ENCODE measurements at regions not wholly inside any gene's neighbourhood (a gene's known extent, or its start where the extent isn't known, plus 50 kb on each side); places are given as distances from the start of the nearest gene placed in this dataset.

GRCh38 chrX:933611-934010 is 278.8 kb downstream of the CRLF2 start (continued):
- no peak for TF ChIP-seq CEBPZ (IDR thresholded peaks at IDR 0.05; ENCODE audit: borderline replicate concordance, low read depth, low read length)
- no peak for TF ChIP-seq SOX6 (IDR thresholded peaks at IDR 0.05)
- no peak for TF ChIP-seq U2AF1 (optimal IDR thresholded peaks at IDR 0.05; ENCODE audit: low read depth, low read length)

GRCh38 chrX:928606-929005 is 283.8 kb downstream of the CRLF2 start:
- H2AFZ ChIP-seq (ENCODE audit: low read depth, low read length), result no peak overlapping the region
- H3K9me3 ChIP-seq (replicated peaks; ENCODE audit: control insufficient read depth, insufficient read depth, low read depth, low read length), result no peaks in the 10 kb centered on the region; the same call in 1 of the 2 replicates
- ChIA-PET POLR2A (no interaction called here), CTCF (ENCODE audit: low intra/inter-chr PET ratio) (no interaction called here)
- ATAC-seq (no peak), DNase-seq (ENCODE audit: extremely low read depth in 1 of 4, low spot score in 3 of 4) (no peak), FAIRE-seq (no peak)
- H3K79me2 ChIP-seq (ENCODE audit: control insufficient read depth, insufficient read depth, low read length), result no peaks in the 10 kb centered on the region
- WGBS (ENCODE audit: insufficient coverage, low coverage, missing lambda C conversion rate), result 59% methylated on average over 4 of the region's 4 CpGs
- no peak overlapping the region for H3K9ac ChIP-seq (ENCODE audit: insufficient read depth in 1 of 2, low read depth in 2 of 2, low read length in 2 of 2)
- in situ Hi-C loops (cut with MboI), result no loop called here
- no peaks in the 10 kb centered on the region for H3K36me3 ChIP-seq (ENCODE audit: control insufficient read depth, insufficient read depth, low read length)
- no peaks in the 10 kb centered on the region for H4K20me1 ChIP-seq (replicated peaks; ENCODE audit: control insufficient read depth, insufficient read depth, low read length)
- no peaks in the 10 kb centered on the region for H3K27me3 ChIP-seq (ENCODE audit: control insufficient read depth in 2 of 2, insufficient read depth in 2 of 2, low read length in 2 of 2)
- no TSS peak for BruUV-seq (replicated peaks)
- H3K27ac ChIP-seq (ENCODE audit: extremely low read depth, low read depth, low read length), result no peak overlapping the region
- intact Hi-C loops (cut with micrococcal nuclease), result no loop called here
- H3K4me3 ChIP-seq, result no peak overlapping the region
- H3K4me2 ChIP-seq (ENCODE audit: insufficient read depth, low read length), result no peak overlapping the region
- no peaks in the 10 kb centered on the region for H3K9me1 ChIP-seq (ENCODE audit: control insufficient read depth, insufficient read depth, low read length)
- no peaks in the 10 kb centered on the region for H3K4me1 ChIP-seq (replicated peaks in 1 of 2; ENCODE audit: control insufficient read depth in 2 of 2, insufficient read depth in 2 of 2, low read length in 2 of 2)
- TF ChIP-seq ZNF561 (CRISPR knock-in tag; conservative IDR thresholded peaks at IDR 0.05), result no peak
- no peak for TF ChIP-seq TRIM24 (IDR thresholded peaks at IDR 0.05)
- no peak for TF ChIP-seq NR2C1 (IDR thresholded peaks at IDR 0.05)
- TF ChIP-seq NR2C1 (tag; IDR thresholded peaks at IDR 0.05), result no peak
- no peak for TF ChIP-seq LARP7 (IDR thresholded peaks at IDR 0.05)
- TF ChIP-seq SRSF9 (IDR thresholded peaks at IDR 0.05; ENCODE audit: borderline replicate concordance, low read depth, low read length), result no peak
- no peak for TF ChIP-seq NELFE (IDR thresholded peaks at IDR 0.05; ENCODE audit: insufficient read depth, insufficient read length)
- no peak for TF ChIP-seq ZNF512 (tag; IDR thresholded peaks at IDR 0.05)
- no peak for TF ChIP-seq TOE1 (IDR thresholded peaks at IDR 0.05; ENCODE audit: borderline replicate concordance)
- TF ChIP-seq TOE1 (CRISPR knock-in tag; IDR thresholded peaks at IDR 0.05; ENCODE audit: borderline replicate concordance, low read depth), result no peak
- TF ChIP-seq ZNF695 (CRISPR knock-in tag; IDR thresholded peaks at IDR 0.05), result no peak
